Fibroblast of villous mesenchyme (primary cell): ENCODE measurements at regions not wholly inside any gene's neighbourhood (a gene's known extent, or its start where the extent isn't known, plus 50 kb on each side); places are given as distances from the start of the nearest gene placed in this dataset.
"Not testable (repeated sequence)": the region's sequence is repeated elsewhere in the genome, so short reads cannot be mapped to it uniquely, and the experiment has no call there.

Experiments used
- DNase-seq: peaks from one replicate; pipeline ENCODE4 v3.0.0-alpha.2; 2010; ENCODE audit warnings: low read depth
- H3K4me3 ChIP-seq: 2 replicates; pipeline ENCODE4 v1.5.1; 2011; ENCODE audit warnings: low read depth, mild to moderate bottlenecking, low read length
- TF ChIP-seq, protein P1 (sequence below): IDR thresholded peaks from 2 replicates; pipeline ENCODE4 v1.5.1; 2012; ENCODE audit warnings: low read depth, mild to moderate bottlenecking, low read length; ENCODE audit not compliant: insufficient read depth

DNA sequence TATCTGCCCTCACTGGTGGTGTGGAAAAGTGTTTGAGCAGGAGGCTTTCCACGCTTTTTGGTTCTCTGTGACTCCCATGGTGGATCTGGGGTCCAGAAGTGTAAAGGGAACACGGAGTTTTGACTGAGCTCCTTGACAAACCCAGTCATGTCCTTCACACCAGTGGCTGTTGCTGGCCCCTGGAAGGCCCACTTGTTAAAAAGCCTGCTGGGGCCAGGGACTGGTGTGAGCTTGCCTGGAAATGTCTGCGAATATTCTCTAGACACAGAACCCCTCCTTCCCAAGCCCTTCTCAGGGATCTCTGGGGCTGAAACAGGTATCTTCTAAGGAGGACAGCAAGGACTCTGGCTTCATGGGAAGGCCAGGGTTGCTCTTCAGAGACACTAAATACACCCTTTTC lies 343.0 kb downstream of the TCERG1L start:
- TF ChIP-seq, protein P1, sequence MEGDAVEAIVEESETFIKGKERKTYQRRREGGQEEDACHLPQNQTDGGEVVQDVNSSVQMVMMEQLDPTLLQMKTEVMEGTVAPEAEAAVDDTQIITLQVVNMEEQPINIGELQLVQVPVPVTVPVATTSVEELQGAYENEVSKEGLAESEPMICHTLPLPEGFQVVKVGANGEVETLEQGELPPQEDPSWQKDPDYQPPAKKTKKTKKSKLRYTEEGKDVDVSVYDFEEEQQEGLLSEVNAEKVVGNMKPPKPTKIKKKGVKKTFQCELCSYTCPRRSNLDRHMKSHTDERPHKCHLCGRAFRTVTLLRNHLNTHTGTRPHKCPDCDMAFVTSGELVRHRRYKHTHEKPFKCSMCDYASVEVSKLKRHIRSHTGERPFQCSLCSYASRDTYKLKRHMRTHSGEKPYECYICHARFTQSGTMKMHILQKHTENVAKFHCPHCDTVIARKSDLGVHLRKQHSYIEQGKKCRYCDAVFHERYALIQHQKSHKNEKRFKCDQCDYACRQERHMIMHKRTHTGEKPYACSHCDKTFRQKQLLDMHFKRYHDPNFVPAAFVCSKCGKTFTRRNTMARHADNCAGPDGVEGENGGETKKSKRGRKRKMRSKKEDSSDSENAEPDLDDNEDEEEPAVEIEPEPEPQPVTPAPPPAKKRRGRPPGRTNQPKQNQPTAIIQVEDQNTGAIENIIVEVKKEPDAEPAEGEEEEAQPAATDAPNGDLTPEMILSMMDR, result no peak
- DNase-seq, result no peak
- no peak overlapping the region for H3K4me3 ChIP-seq

DNA sequence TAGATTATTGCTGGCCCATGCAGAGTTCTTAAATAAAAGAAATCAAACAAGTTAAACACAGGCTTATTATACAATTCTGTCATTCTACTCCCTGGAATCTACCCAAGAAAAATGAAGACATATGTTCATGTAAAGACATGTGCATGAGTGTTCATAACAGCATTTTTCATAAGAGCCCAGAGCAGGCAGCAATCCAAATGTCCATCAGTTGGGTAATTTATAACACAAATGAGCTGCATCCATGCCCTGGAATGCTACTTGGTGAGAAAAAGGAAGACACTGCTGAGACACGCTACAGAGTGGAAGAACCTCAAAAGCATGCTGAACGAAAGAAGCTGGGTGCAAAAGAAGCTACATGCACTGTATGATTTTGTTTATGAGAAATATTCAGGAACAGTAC lies 342.6 kb downstream of the TCERG1L start:
- no peak overlapping the region for H3K4me3 ChIP-seq
- TF ChIP-seq, protein P1, result no peak
- DNase-seq, result no peak

DNA sequence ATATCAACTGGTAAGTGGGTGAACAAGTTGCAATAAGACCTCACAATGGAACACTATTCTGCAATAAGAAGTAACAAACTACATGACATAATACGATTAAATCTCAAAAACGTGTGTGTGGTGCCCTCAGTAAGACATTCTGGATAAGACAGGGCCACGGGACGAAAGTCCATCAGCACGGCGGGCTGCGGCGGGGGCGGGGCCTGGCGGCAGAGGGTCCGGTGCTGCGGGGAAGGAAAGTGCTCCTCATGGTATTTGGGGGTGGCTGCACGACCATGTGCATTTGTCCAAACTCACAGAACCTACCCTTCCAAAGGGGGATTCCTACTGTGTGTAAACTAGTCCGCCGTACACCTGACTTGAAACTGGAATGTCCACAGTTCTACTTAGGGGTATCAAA lies 341.8 kb downstream of the TCERG1L start:
- H3K4me3 ChIP-seq, result no peak overlapping the region
- DNase-seq, result no peak
- TF ChIP-seq, protein P1, result no peak

DNA sequence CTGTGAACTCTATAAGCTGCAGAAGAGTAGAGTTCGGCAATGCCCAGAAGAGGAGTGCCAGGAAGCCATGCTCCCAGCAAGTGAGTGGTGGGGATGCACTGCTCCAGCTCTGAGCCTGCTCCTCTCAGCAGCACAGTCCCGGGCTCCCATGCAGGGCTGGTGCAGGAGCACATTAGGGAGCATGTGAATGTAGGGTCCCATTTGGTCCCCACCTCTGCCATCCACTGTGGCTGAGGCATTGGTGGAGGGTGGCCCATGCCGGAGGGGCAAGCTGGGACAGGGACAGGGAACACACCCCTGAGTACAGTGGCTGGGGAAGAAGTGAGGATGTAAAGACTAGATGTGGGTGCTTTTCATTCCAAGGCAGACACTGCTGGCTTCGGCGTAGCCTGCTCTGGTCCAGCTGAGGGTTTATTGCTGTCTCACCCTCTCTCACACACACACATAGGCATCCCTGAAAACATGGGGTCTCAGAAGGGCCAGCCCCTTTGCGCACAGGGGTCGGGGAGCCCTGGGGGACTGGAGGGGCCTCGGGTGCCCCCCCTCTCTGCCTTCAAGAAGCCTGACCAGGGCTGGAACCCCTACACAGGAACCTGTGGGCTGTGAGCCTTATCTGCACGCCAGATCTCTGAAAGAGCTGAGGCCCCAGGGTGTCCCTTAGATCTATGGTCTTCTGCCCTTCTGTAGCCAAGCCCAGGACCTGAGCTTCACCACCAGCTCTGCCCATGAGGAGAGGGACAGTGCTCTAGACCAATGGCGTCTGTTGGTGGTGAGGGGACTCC lies 341.0 kb downstream of the TCERG1L start:
- no peak for DNase-seq
- TF ChIP-seq, protein P1, result no peak

DNA sequence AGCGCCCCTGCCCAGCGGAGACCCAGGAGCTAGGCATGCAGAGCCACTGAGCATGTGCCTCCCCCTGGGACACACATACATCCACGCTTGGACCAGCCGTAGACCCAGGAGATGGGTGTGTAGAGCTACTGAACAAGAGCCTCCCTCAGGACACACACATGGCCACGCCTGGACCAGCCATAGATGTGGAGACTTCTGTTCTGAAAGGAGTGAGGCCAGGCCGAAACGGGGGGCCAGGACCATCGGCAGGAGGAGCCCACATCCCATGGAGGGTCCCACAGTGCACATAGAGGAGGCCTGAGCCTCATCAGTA lies 340.4 kb downstream of the TCERG1L start:
- no peak overlapping the region for H3K4me3 ChIP-seq
- TF ChIP-seq, protein P1, result no peak
- no peak for DNase-seq

More for the DNA sequence above, 341.0 kb downstream of the TCERG1L start:
- no peak overlapping the region for H3K4me3 ChIP-seq

DNA sequence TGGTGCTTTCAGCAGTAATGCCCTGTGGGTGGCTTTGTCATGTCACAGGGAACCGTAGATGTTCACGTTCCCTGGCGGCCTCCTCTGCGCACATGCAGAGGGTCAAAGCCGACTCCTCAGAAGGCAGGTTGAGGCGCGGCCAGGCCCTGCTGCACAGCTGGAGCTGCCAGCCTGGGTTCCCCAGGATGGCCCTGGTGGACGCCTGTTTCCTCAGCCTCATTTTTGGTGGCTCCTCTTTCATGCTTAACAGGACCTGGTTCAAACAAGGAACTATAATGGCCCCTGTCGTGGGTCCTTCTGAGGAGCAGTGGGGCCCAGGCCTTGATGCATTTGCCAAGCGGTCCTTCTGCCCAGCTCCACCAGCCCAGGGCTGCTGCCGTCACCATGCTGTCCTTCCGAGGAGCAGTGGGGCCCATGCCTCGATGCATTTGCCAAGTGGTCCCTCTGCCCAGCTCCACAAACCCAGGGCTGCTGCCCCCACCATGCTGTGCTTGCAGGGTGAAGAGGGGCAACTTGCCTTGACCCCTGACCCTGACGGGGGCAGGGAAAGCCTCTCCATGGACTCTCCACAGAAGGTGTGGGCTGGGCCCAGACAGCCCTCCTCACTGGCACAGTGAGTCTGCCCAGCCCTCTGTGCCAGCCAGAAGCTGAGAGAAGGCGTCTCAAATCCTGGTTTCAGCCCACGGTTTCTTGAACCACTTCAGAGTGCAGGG lies 338.2 kb downstream of the TCERG1L start:
- H3K4me3 ChIP-seq, result no peak overlapping the region
- DNase-seq, result no peak
- TF ChIP-seq, protein P1, result no peak

DNA sequence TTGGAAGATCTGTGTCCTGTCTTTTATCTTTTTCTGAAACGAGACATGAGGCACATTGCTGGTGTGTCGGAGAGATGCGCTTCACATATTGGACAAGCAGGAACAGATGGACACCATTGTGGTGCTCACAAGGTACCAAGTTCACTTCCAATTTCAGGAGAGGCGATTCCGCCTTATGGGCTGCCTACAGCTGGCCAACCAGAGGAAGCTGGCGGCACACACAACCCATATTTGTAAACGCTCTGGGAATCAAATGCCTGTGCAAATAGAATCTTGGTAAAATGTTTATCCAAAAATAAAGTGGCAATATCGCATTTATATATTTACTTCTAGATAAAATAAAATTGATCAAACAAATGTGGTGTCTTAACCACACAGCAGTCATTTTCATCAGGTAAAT lies 337.4 kb downstream of the TCERG1L start:
- no peak overlapping the region for H3K4me3 ChIP-seq
- DNase-seq, result no peak
- TF ChIP-seq, protein P1, result no peak

DNA sequence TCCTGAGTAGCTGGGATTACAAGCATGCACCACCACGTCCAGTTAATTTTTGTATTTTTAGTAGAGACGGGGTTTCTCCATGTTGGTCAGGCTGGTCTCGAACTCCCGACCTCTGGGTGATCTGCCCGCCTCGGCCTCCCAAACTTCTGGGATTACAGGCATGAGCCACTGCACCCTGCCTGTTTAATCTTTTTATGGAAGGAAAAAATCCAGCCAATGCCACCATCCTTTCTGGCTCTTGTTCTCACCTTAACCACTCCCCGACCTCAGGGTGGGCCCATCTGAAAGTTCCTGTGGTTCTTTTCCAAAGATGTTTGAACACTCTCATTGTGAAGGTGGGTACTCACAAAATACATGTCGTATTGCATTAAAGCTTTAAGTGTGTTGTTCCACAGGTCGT lies 336.2 kb downstream of the TCERG1L start:
- DNase-seq, H3K4me3 ChIP-seq: not testable (repeated sequence)
